HG02678 (cell line): ENCODE measurements at regions not wholly inside any gene's neighbourhood (a gene's known extent, or its start where the extent isn't known, plus 50 kb on each side); places are given as distances from the start of the nearest gene placed in this dataset.
"Not testable (repeated sequence)": the region's sequence is repeated elsewhere in the genome, so short reads cannot be mapped to it uniquely, and the experiment has no call there.

Source experiments
- ATAC-seq: cut with Tn5 transposase; IDR thresholded peaks from one replicate; pipeline ENCODE4 v1.9.1; 2021; ENCODE audit warnings: mild to moderate bottlenecking, moderate library complexity; ENCODE audit not compliant: unreplicated experiment

DNA sequence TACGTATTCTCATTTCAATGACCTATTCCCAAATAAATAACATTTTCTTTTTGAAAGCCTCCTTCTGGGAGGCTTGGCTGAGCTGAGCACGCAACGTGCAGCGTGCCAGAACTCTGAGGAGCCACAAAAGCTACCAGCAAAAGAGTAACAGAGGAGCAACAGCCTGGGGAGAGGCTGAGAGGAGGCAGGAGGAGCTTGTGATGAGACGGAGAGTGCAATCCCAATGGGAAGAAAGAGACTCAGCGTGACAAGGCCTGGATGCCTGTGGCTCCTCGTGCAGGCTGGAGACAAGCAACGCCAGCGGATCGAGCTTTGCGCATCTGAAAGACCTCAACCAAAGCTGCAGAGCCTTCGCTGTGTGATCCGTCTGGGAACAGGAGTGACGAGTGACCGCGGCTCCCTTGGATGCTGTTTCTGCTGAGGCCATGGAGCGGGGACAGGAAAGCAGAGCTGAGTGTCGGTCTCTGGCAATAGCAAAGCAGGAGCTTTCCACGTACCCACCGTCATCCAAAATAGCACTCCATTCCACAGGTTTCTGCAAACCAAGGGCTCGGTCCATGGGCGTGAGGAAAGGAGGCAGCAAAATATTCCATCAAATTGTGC lies 171.7 kb upstream of the PFKP start:
- no peak for ATAC-seq

DNA sequence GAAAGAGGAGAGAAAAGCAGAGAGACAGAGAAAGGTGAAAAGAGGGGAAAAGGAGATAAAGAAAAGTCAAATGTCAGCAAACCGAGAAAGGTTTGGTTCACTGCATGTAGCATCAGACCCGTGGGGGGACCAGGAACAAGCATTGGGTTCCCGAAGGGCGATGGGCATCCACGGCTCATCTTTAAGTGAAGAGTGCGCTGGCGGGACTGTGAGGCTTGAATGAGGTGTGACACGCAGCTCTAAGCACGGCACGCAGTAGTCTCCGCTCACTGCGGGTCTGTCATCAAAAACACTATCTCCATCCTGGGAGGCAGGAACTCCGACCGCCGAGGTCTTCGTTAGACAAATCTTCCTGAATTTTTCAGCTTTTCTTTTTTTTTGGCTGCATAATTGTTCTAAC lies 173.4 kb upstream of the PFKP start:
- no peak for ATAC-seq

- ATAC-seq = no peak
These were observed 174.0 kb upstream of the PFKP start for GRCh38 chr10:2893158-2893845.

GRCh38 chr10:2891770-2892124 lies 175.6 kb upstream of the PFKP start:
- no peak for ATAC-seq

DNA sequence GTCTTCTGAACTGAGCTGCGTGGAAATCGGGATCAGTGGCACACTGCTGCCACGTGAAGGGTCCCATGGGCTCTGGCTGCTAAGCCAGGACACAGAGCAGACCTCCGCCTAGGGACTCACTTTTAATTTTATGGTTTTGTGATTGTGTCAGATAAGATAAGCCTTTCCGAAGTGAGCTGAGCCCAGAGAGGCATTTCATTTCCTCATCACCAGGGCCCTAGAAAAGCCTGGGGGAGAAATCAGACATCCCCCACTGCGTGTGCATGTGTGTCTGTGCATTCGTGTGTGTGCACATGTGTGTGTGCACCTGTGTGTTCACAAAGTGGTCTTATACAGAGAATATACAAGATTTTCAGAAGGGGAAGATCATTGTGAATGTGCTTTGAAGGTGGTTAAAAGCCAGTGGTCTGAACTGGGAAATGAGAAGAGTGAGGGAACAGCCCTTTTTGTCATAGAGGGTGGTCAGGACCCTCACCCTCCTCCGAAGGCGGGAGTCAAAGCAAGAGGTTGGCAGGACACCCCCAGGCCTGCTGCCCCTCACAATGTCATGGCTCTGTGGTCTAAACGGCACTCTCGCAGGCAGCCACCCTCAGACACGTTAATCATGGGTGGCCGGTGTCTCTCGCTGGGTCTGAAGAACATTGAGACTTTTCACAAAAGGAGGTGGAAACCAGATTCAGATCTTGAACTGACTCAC lies 176.1 kb upstream of the PFKP start:
- ATAC-seq = no peak

- ATAC-seq = no peak
These were observed 177.3 kb upstream of the PFKP start for GRCh38 chr10:2890093-2890492.

GRCh38 chr10:2888403-2889004 lies 178.8 kb upstream of the PFKP start:
- ATAC-seq = no peak

DNA sequence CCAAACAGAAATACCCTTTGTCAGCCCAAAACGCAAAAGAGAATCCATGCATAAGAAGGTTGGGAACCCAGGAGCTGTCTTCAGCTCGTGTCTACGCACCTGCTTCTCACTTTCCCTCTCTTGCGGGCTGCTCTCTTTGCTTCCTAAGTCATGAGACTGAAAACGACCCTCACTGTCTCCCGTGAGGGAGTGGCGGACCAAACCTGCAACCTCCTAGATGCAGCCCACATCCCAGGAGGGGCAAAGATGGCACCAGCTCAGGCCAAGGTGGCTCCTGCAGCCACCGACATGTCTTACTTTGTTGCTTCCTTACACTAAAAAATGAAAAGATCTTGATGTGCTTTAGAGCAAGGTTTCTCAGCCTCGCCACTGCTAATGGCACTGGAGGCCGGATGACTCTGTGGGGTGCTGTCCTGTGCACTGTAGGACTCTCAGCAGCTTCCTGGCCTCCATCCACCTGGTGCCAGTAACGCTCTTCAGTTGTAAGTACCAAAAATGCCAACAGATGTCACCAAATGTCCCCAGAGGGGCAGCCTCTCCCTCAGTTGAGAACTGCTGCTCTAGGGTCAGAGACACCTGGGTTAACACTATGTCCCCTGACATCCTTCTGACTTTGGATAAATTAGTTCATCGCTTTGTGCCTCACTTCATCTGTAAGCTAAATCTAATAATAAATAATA lies 179.8 kb upstream of the PFKP start:
- ATAC-seq = no peak

GRCh38 chr10:2886662-2887061 lies 180.7 kb upstream of the PFKP start:
- ATAC-seq = no peak

DNA sequence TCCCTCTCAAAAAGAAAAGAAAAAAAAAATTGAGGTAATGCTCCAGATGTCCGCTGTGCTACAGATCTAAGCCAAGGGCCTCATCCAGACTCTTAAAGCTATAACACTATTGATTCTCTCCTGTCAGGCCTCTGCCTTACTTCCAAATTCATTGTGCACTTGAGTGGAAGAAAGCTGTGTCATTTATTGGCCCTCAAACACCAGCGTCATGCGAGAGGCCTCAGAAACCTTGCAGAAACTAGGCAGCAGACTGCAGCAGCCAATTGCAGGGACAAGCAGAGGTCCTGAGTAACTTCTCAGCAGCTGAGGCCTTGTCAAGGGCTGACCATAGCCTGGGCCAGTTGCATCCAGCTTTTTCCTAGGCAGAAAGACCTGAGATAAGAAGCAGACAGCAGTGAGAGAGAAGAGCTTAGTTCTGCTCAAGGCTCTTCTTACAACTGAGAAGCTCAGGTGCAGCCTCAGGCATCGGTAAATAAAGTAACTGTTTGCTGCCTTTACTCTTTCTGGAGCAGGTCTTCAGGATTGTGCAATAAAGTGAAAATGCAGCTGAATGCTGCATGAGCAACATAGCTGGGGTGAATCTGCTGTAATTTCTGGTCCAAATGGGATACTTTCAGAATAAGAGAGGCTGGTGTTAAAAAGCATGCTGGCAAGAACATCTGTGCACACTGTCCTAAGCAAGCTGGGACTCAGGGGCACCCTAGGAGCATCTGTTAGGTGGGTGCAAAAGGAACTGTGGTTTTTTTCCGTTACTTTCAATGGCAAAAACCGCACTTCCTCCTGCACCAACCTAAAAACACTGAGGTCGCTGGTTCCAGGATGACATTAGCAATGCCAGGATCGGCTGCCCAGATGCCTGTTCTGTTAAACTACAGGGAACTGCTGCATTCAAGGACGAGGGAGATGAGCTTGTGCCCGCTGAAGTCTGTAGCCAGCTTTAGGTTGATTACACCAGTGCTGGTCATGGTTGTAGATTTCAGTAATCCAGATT lies 181.8 kb upstream of the PFKP start:
- ATAC-seq = no peak

DNA sequence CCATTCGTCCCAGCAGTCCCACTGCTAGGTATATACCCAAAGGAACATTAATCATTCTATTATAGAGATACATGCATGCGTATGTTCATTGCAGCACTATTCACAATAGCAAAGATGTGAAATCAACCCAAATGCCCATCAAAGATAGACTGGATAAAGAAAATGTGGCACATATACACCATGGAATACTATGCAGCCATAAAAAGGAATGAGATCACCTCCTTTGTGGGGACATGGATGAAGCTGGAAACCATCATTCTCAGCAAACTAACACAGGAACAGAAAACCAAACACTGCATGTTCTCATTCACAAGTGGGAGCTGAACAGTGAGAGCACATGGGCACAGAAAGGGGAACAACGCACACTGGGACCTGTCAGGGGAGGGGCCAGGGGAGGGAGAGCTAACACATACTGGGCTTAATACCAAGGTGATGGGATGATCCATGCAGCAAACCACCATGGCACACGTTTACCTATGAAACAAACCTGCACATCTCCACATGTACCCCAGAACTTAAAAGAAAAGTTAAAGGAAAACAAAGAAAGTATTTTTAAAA lies 183.3 kb upstream of the PFKP start:
- ATAC-seq = not testable (repeated sequence)

DNA sequence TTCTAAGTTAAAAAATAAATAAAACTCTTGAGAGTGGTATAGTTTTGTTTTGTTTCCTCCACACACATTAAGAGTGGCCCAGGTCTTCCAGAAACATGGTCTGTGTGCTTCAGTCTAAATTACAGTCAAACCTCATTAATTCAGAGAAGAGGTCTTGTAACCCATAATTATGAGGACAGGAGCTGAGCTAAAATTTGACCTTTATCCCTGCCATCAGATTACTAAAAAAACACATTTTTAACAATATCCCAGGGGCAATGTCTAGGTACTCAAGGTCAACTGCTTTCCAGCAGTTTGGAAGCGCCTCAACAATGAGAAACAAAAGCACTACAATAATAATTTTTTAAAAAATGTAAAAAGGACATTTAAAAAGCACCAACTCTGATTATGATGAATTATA lies 184.1 kb upstream of the PFKP start:
- no peak for ATAC-seq

DNA sequence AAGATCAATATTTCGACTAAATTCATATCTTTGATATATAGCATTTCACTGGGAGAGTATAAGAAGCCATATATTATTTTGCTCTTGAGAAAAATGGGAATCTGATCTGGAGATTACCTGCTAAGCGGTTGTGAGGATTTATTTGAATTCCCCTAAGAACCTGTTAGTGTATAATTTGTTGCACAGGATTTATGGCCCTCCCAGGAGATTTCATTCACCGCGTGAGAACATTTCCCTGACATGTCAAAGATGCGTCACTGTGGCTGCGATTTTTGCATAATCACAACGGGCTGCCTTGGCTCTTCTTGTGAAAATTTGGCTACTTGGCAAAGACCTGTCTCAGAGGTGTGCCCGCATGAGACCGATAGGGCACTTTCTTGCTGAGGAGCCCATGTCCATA lies 184.7 kb upstream of the PFKP start:
- no peak for ATAC-seq

DNA sequence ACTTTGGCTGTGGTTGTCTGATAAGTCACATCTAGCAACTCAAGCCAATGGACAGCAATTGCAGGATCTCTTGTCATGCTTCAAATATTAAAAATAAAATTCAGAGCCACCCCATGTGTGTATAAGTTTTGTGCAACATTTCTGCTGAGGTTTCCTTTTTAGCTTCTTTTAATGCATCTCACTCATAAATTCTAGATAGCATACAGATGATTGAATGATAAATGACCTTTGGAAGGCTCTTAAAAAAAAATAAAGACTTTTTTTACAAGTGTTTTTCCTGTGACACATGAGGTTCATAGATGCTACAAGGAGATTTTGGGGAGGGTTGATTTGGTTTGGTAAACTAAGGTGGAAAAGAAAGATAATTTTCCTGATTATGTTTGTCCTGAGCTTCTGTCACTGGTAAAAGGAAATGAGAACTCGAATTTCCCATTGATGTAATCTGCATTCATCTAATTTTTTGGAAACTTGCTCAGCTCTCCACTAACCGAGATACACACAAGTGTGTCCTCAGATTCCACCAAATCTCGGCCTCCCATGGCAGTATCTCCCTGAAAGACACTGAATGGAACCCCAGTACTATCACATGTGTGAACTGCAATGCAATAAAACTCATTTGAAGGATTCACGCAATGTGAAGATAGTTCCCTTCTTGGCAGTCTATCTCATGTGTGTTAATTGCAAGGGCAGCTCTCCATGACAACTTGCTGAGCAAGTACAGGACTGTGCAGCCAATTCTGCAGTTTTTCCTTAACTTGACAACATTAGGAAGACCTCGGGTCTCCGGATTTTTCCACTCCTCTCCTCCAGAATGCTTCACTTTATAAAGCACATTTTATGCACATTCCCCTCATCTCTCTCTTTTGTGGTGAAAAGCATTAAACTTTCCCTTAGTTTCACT lies 185.4 kb upstream of the PFKP start:
- ATAC-seq = no peak

GRCh38 chr10:2880050-2880449 lies 187.3 kb upstream of the PFKP start:
- ATAC-seq = not testable (repeated sequence)

GRCh38 chr10:2878818-2879217 lies 188.5 kb upstream of the PFKP start:
- ATAC-seq = no peak

GRCh38 chr10:2876032-2876431 lies 191.3 kb upstream of the PFKP start:
- no peak for ATAC-seq

DNA sequence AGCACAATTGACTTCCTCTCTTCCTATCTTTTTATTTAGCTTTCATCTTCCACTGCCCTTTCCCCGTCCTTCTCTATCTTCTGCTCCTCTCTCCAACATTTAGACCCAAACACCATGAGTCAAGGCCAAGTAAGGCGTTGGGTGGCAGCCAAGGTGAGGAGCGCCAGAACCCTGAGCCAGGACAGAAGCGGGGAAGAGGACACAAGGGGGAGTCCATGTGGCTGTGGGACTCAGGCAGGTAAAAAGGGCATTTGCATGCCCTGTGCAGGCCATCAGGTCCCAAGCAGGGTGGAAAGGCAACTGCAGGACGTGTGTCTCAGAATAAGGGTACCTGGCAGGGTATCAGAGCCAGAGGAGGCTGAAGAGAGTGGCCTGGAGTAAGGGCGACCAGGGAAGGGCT lies 192.4 kb upstream of the PFKP start:
- no peak for ATAC-seq

DNA sequence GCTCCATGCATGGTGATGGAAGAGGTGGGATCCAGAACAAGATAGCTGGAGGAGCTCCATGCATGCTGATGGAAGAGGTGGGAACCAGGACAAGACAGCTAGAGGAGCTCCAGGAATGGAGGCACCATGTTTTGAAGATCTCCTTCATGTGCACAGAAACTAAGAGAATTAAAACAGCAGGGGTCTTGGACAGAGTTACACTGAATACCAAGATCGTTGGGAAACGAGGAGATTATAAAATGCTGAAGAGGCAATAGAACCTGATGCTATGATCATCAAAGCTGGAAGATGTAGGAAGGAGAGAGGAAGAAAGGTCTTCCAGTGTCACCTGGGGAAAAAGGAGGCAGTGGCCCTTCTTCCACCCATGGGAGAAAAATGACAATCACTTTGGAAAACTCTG lies 193.6 kb upstream of the PFKP start:
- ATAC-seq = no peak
